HUES6 (cell line): ENCODE measurements at regions not wholly inside any gene's neighbourhood (a gene's known extent, or its start where the extent isn't known, plus 50 kb on each side); places are given as distances from the start of the nearest gene placed in this dataset.
"Not testable (repeated sequence)": the region's sequence is repeated elsewhere in the genome, so short reads cannot be mapped to it uniquely, and the experiment has no call there.

Experiments
- H3K27ac ChIP-seq: 2 replicates; pipeline ENCODE4 v1.7.0; 2013; ENCODE audit warnings: low read depth, mild to moderate bottlenecking, low read length, inconsistent platforms
- H3K27me3 ChIP-seq: 2 replicates; pipeline ENCODE4 v1.6.1; 2013; ENCODE audit warnings: low read length; ENCODE audit not compliant: control insufficient read depth, insufficient read depth
- H3K36me3 ChIP-seq: 2 replicates; pipeline ENCODE4 v1.6.1; 2013; ENCODE audit warnings: low read length; ENCODE audit not compliant: control insufficient read depth, insufficient read depth
- H3K4me1 ChIP-seq: 2 replicates; pipeline ENCODE4 v1.6.1; 2013; ENCODE audit warnings: low read length; ENCODE audit not compliant: control insufficient read depth, insufficient read depth
- H3K4me3 ChIP-seq: 2 replicates; pipeline ENCODE4 v1.5.1; 2013; ENCODE audit warnings: low read depth, low read length
- H3K9ac ChIP-seq: one replicate; pipeline ENCODE4 v1.6.1; 2013; ENCODE audit warnings: mild to moderate bottlenecking, low read length
- H3K9me3 ChIP-seq: 2 replicates; pipeline ENCODE4 v1.6.1; 2013; ENCODE audit warnings: low read depth, low read length; ENCODE audit not compliant: control insufficient read depth, insufficient read depth

DNA sequence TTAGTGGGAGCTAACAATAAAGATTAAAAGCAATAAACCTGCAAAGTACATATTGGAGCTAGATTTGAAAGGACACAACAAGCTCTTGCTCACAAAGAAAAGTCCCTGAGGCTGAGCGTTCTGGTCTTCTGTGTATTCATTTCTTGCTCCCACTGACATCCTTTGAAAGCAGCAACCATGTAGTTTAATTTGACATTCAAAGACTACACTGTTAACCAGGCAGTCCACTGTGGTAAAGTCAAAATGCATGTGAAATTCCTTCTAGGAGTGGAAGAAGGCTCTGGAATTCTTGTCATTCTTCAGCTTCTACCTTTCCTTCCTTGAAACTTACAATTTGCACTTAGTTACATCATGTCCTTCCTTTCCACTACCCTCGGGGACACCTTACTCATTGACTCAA lies 480.7 kb downstream of the CSNK1G3 start:
- no peak overlapping the region for H3K27ac ChIP-seq
- H3K36me3 ChIP-seq = no peaks in the 10 kb centered on the region
- H3K4me1 ChIP-seq = peaks cover 3% of the 10 kb centered on the region; the same call in 1 of the 2 replicates
- no peak overlapping the region for H3K4me3 ChIP-seq
- peaks cover 6% of the 10 kb centered on the region for H3K9me3 ChIP-seq
- no peak overlapping the region for H3K9ac ChIP-seq
- H3K27me3 ChIP-seq = no peaks in the 10 kb centered on the region

DNA sequence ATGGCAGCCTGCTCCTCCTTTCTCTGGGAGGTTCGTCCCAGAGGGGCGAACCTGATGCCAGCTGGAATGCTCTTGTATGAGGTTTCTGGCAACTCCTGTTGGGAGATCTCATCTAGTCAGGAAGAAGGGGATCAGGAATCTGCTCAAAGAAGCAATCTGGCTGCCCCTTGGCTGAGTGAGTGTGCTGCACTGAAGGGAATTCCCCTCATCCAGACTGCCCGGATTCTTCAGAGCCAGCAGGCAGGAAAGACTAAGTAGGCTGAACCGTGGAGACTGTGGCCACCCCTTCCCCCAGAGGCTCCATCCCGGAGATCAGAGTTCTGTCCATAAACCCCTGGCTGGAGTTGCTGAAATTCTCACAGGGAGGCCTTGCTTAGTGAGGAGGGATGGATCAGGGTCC lies 476.0 kb downstream of the CSNK1G3 start:
- Histone ChIP-seq H3K27ac (no peak overlapping the region), H3K9me3 (peaks cover 9% of the 10 kb centered on the region), H3K4me1 (no peaks in the 10 kb centered on the region), H3K27me3 (no peaks in the 10 kb centered on the region), H3K4me3 (no peak overlapping the region), H3K36me3 (no peaks in the 10 kb centered on the region), H3K9ac (no peak overlapping the region)

DNA sequence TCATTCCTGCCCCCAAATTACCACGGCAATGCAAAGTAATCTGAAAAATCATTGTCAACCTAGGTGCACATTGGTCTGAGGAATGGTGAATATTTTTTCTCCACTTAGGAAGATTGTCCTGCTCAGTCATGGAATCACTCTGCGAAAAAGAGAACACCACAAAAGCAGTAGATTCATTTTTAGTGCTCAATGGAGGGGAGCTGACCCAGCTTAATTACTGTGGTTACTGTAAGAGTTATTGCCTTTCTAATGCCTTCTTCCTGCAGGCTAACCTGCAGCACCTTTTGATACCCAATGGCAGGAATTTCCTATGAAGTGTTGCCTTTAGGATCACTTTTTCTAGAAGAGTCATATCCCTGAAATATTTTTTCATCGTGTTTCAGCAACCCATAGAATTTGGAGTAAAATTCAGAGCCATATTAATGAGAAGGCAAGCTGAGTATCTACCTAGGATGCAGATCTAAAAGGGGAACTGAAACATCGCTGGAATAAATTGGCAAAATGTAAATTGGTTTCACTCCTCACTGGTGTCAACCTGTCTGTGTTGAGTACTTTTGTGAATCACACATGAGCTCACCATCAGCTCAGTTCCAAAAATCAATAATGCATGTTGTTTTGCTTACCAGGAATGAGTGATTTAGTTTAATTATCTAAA lies 464.5 kb downstream of the CSNK1G3 start:
- Histone ChIP-seq H3K9me3 (peaks cover 11% of the 10 kb centered on the region), H3K9ac (no peak overlapping the region), H3K36me3 (no peaks in the 10 kb centered on the region), H3K4me3 (no peak overlapping the region), H3K4me1 (no peaks in the 10 kb centered on the region), H3K27me3 (no peaks in the 10 kb centered on the region), H3K27ac (no peak overlapping the region)

DNA sequence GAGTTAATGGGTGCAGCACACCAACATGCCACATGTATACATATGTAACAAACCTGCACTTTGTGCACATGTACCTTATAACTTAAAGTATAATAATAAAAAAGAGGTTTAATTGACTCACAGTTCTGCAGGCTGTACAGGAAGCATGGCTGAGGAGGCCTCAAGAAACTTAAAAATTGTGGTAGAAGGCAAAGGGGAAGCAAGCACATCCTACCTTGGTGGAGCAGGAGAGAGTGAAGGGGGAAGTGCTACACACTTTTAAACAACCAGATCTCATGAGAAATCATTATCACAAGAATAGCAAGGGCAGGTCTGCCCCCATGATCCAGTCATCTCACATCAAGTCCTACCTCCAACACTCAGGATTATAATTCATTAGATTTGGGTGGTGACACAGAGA lies 463.5 kb downstream of the CSNK1G3 start:
- H3K9ac ChIP-seq, H3K4me1 ChIP-seq, H3K4me3 ChIP-seq, H3K27ac ChIP-seq, H3K27me3 ChIP-seq, H3K36me3 ChIP-seq: not testable (repeated sequence)
- H3K9me3 ChIP-seq = peaks cover 11% of the 10 kb centered on the region

DNA sequence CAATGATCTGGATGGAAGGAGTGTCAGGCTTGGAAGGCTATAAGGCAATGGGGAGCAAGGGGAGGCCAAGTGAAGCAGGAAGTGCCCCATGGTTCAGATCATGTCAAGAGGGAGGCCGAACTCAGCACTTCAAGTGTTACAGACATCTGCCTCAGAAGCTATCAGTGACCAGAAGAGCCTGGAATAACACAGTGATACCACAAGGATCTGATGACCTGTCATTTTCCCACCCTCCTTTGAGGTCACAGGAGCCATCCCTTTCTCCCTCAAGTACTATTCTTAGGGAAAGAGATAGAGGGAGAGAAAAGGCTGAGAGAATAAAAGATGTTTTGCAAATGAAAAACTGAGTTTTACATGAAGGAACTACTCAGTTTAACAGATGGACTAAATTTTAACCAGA lies 454.8 kb downstream of the CSNK1G3 start:
- Histone ChIP-seq H3K4me1 (no peaks in the 10 kb centered on the region), H3K4me3 (no peak overlapping the region), H3K9me3 (peaks cover 10% of the 10 kb centered on the region), H3K36me3 (no peaks in the 10 kb centered on the region), H3K9ac (no peak overlapping the region), H3K27me3 (no peaks in the 10 kb centered on the region), H3K27ac (no peak overlapping the region)

DNA sequence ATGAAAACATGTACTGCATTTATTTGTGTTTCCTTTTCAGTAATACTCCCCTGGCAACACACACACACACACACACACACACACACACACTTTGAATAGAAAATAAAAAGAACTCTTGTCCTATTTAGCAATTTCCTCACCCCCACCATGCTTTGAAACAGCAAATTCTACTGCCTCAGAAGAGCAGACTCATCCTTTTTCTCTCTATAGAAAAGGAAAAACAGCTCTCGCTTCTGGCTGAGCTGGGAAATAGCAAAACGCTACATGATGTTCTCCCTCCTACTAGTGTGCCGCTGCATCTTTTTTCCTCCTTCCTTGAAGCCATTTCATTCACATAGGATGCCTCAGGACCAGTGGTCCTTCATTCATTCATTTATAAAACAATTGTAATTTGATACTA lies 453.6 kb downstream of the CSNK1G3 start:
- H3K27ac ChIP-seq = no peak overlapping the region
- no peaks in the 10 kb centered on the region for H3K27me3 ChIP-seq
- no peak overlapping the region for H3K9ac ChIP-seq
- H3K9me3 ChIP-seq = peaks cover 12% of the 10 kb centered on the region
- H3K4me3 ChIP-seq = no peak overlapping the region
- H3K36me3 ChIP-seq = no peaks in the 10 kb centered on the region
- no peaks in the 10 kb centered on the region for H3K4me1 ChIP-seq

DNA sequence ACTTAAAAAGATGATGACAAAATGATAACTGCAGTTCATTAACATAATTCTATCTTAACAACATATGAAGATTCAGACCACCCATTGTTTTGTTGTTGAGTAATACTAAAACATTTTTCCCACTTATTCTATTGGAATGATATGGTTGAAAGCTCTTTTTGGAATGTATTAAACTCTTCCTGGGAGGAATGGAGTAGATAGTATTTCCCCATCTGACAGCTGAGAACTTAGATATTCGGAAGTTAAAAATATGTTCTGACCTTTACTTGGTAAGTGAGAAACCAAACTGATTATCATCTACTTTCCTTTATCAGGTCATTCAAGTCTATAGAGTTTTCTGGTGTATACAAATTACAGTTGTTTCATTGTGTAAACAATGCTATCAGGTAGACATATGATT lies 452.9 kb downstream of the CSNK1G3 start:
- H3K9ac ChIP-seq = no peak overlapping the region
- no peaks in the 10 kb centered on the region for H3K4me1 ChIP-seq
- no peak overlapping the region for H3K27ac ChIP-seq
- H3K27me3 ChIP-seq = no peaks in the 10 kb centered on the region
- peaks cover 12% of the 10 kb centered on the region for H3K9me3 ChIP-seq
- H3K36me3 ChIP-seq = no peaks in the 10 kb centered on the region
- no peak overlapping the region for H3K4me3 ChIP-seq

DNA sequence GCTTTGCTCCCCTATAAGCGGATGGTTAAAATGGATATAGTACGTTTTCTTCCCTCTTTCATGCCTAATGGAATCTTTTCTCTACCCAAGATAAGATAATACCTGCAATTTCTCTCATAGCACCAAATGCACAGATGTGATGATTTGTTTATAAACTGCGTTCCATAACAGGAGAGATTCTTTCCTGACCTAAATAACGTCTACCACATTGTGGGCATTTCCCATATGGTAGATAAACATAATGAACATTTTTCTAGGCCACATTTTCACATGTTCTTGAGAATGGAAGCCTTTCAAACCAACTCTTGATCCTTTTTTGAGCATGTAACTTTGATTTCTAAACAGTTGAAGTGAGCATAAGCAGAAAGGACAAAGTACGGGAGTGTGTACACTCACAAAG lies 448.5 kb downstream of the CSNK1G3 start:
- no peaks in the 10 kb centered on the region for H3K4me1 ChIP-seq

DNA sequence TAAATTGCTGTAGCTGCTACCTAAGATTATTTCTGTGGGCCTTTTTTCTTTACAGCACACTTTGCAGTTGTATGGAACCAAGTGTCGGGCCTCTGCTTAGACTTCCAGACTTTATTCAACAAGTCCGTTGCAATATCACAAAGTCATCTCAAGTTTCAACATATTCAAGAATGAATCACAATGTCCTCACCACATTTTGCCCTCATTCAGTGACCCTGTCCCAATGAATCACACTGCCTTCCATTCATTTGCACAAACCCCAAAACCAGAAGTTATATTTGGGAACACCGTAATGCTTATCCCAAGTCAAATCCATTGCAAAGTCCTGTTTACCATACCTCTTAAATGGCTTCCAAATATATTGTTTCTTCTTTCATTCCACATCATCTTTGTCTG lies 439.6 kb downstream of the CSNK1G3 start:
- Histone ChIP-seq H3K4me1 (no peaks in the 10 kb centered on the region), H3K27ac (no peak overlapping the region), H3K27me3 (no peaks in the 10 kb centered on the region), H3K9me3 (peaks cover 22% of the 10 kb centered on the region), H3K4me3 (no peak overlapping the region), H3K36me3 (no peaks in the 10 kb centered on the region), H3K9ac (no peak overlapping the region)

More for the DNA sequence above, 448.5 kb downstream of the CSNK1G3 start:
- no peak overlapping the region for H3K4me3 ChIP-seq
- no peaks in the 10 kb centered on the region for H3K36me3 ChIP-seq
- H3K27me3 ChIP-seq = no peaks in the 10 kb centered on the region
- H3K9me3 ChIP-seq = peaks cover 10% of the 10 kb centered on the region
- no peak overlapping the region for H3K27ac ChIP-seq
- no peak overlapping the region for H3K9ac ChIP-seq

DNA sequence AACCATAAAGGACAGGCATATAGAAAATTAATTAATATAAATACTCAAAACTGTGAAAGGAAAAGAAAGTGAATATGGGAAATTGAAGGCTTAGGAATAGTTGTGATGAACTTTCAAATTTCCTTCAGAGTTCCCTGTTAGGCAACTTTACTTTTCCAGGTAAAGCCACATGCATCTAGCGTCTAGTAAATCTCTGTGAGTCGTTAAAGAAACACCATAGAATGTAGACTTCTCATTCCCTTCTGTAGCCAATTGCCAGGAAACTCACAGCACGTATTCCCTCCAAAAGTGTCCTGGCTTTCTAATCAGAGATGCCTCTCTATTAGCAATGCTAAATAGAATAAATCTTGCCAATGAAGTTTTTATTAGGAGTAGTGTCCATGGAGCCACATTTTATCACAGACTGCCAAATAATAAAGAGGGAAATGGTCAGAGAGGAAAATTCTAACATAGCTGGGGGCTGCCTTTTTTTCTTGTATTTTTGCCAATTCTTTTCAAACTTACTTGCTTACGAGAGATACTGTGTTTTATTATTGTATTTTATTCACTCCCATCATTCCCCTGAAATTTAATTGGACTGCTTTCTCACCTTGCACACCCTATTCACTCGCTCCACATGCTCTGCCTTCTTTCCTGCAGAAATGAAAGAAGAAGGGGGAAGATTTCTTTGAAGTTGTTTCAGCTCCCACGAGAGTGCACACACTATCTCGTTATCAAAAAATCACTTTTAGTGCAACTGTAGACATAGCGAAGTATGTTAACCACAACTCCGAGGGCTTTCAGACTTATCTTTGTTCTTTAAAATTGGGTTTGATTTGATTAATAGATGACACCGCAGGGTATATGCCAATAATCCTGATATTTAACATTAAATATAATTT lies 439.0 kb downstream of the CSNK1G3 start:
- H3K36me3 ChIP-seq = no peaks in the 10 kb centered on the region
- no peak overlapping the region for H3K27ac ChIP-seq
- no peaks in the 10 kb centered on the region for H3K27me3 ChIP-seq
- no peaks in the 10 kb centered on the region for H3K4me1 ChIP-seq
- H3K9me3 ChIP-seq = peaks cover 22% of the 10 kb centered on the region
- no peak overlapping the region for H3K4me3 ChIP-seq
- H3K9ac ChIP-seq = no peak overlapping the region

DNA sequence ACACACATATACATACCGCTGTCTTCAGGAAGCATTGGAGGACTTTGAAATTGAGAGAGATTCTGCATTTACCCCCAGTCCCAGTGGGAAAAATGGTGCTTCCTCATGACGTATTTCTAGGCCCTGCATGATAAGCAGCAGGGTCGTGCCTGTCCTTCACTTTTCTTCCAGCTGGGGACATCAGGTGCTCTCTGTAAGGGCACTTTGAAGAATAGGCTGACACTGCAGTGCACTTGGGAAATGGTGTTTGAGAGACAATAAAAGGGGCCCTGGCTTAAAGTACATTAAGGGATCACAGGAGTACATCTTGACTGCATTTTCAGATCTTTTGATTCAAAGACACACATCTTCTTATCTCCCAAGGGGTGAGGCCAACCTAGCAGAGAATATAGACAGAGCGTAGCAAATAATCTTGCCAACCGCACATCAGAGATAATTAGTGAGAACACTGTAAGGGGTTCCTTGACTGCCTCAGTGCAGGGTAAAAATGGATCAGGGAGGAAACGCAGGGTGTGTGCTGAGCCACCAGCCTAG lies 437.9 kb downstream of the CSNK1G3 start:
- no peak overlapping the region for H3K9ac ChIP-seq
- H3K27me3 ChIP-seq = no peaks in the 10 kb centered on the region
- H3K4me1 ChIP-seq = no peaks in the 10 kb centered on the region
- no peak overlapping the region for H3K27ac ChIP-seq
- no peaks in the 10 kb centered on the region; the same call in 1 of the 2 replicates for H3K36me3 ChIP-seq
- no peak overlapping the region for H3K4me3 ChIP-seq
- peaks cover 27% of the 10 kb centered on the region for H3K9me3 ChIP-seq
